ENCODE measurements at regions not wholly inside any gene's neighbourhood (a gene's known extent, or its start where the extent isn't known, plus 50 kb on each side); places are given as distances from the start of the nearest gene placed in this dataset.
"Not testable (repeated sequence)": the region's sequence is repeated elsewhere in the genome, so short reads cannot be mapped to it uniquely, and the experiment has no call there.

GRCh38 chr4:4948370-4948769 is 70.9 kb downstream of the CYTL1 start:
- TF ChIP-seq EZH2 (IDR thresholded peaks at IDR 0.05; ENCODE audit: borderline replicate concordance, low read depth, low read length, poor library complexity, severe bottlenecking): no peak
- TF ChIP-seq CTCF (conservative IDR thresholded peaks at IDR 0.05; ENCODE audit: low read depth, low read length): no peak
- no peaks in the 10 kb centered on the region for H3K36me3 ChIP-seq (ENCODE audit: insufficient read depth, low read length, poor library complexity, severe bottlenecking)
- CTCF ChIA-PET: no interaction called here
- H3K27ac ChIP-seq (ENCODE audit: low read depth, low read length, poor library complexity, severe bottlenecking): no peak overlapping the region
- no peak overlapping the region for H3K4me3 ChIP-seq (ENCODE audit: low read depth, low read length, poor library complexity, severe bottlenecking)
- POLR2A ChIA-PET (ENCODE audit: low non-redundant PET): no interaction called here
- BruUV-seq (replicated peaks): no TSS peak
- no peak for DNase-seq (ENCODE audit: low spot score)
- intact Hi-C loops (cut with micrococcal nuclease; ENCODE audit: unreplicated experiment): no loop called here
- H3K4me1 ChIP-seq (ENCODE audit: insufficient read depth, low read length, poor library complexity, severe bottlenecking): no peaks in the 10 kb centered on the region
- H3K9me3 ChIP-seq (ENCODE audit: low read depth, low read length, poor library complexity, severe bottlenecking): no peaks in the 10 kb centered on the region
- no peaks in the 10 kb centered on the region for H3K27me3 ChIP-seq (replicated peaks; ENCODE audit: insufficient read depth, low read depth, low read length, poor library complexity)

GRCh38 chr4:4950561-4951290 is 68.5 kb downstream of the CYTL1 start:
- ChIA-PET POLR2A (ENCODE audit: low non-redundant PET) (no interaction called here), CTCF (no interaction called here)
- H3K27me3 ChIP-seq (replicated peaks; ENCODE audit: insufficient read depth, low read depth, low read length, poor library complexity): no peaks in the 10 kb centered on the region
- H3K4me3 ChIP-seq (ENCODE audit: low read depth, low read length, poor library complexity, severe bottlenecking): no peak overlapping the region
- H3K4me1 ChIP-seq (ENCODE audit: insufficient read depth, low read length, poor library complexity, severe bottlenecking): no peaks in the 10 kb centered on the region
- H3K27ac ChIP-seq (ENCODE audit: low read depth, low read length, poor library complexity, severe bottlenecking): no peak overlapping the region
- intact Hi-C loops (cut with micrococcal nuclease; ENCODE audit: unreplicated experiment): no loop called here
- TF ChIP-seq EZH2 (IDR thresholded peaks at IDR 0.05; ENCODE audit: borderline replicate concordance, low read depth, low read length, poor library complexity, severe bottlenecking): no peak
- no peak for TF ChIP-seq CTCF (conservative IDR thresholded peaks at IDR 0.05; ENCODE audit: low read depth, low read length)
- no peaks in the 10 kb centered on the region for H3K36me3 ChIP-seq (ENCODE audit: insufficient read depth, low read length, poor library complexity, severe bottlenecking)
- H3K9me3 ChIP-seq (ENCODE audit: low read depth, low read length, poor library complexity, severe bottlenecking): no peaks in the 10 kb centered on the region
- BruUV-seq (replicated peaks): no TSS peak
- no peak for DNase-seq (ENCODE audit: low spot score)

- intact Hi-C loops (cut with micrococcal nuclease; ENCODE audit: unreplicated experiment): no loop called here
- H3K27me3 ChIP-seq (replicated peaks; ENCODE audit: insufficient read depth, low read depth, low read length, poor library complexity): no peaks in the 10 kb centered on the region
- POLR2A ChIA-PET (ENCODE audit: low non-redundant PET): no interaction called here
- no peaks in the 10 kb centered on the region for H3K9me3 ChIP-seq (ENCODE audit: low read depth, low read length, poor library complexity, severe bottlenecking)
- no peak overlapping the region for H3K27ac ChIP-seq (ENCODE audit: low read depth, low read length, poor library complexity, severe bottlenecking)
- BruUV-seq (replicated peaks): no TSS peak
- TF ChIP-seq CTCF (conservative IDR thresholded peaks at IDR 0.05; ENCODE audit: low read depth, low read length) (no peak), EZH2 (IDR thresholded peaks at IDR 0.05; ENCODE audit: borderline replicate concordance, low read depth, low read length, poor library complexity, severe bottlenecking) (no peak)
- no peak for DNase-seq (ENCODE audit: low spot score)
- no peak overlapping the region for H3K4me3 ChIP-seq (ENCODE audit: low read depth, low read length, poor library complexity, severe bottlenecking)
- CTCF ChIA-PET: no interaction called here
- no peaks in the 10 kb centered on the region for H3K36me3 ChIP-seq (ENCODE audit: insufficient read depth, low read length, poor library complexity, severe bottlenecking)
- H3K4me1 ChIP-seq (ENCODE audit: insufficient read depth, low read length, poor library complexity, severe bottlenecking): no peaks in the 10 kb centered on the region
Observed at GRCh38 chr4:4952273-4952672, 67.0 kb downstream of the CYTL1 start.

GRCh38 chr4:4959344-4960074 is 59.7 kb downstream of the CYTL1 start:
- CTCF ChIA-PET; intact Hi-C loops (cut with micrococcal nuclease; ENCODE audit: unreplicated experiment); DNase-seq (ENCODE audit: low spot score); H3K4me3 ChIP-seq (ENCODE audit: low read depth, low read length, poor library complexity, severe bottlenecking); POLR2A ChIA-PET (ENCODE audit: low non-redundant PET); H3K27ac ChIP-seq (ENCODE audit: low read depth, low read length, poor library complexity, severe bottlenecking); H3K36me3 ChIP-seq (ENCODE audit: insufficient read depth, low read length, poor library complexity, severe bottlenecking); H3K4me1 ChIP-seq (ENCODE audit: insufficient read depth, low read length, poor library complexity, severe bottlenecking); H3K27me3 ChIP-seq (replicated peaks; ENCODE audit: insufficient read depth, low read depth, low read length, poor library complexity); BruUV-seq (replicated peaks): not testable (repeated sequence)
- H3K9me3 ChIP-seq (ENCODE audit: low read depth, low read length, poor library complexity, severe bottlenecking): peaks cover 12% of the 10 kb centered on the region
